Body of pancreas (tissue), 4 donors: ENCODE measurements at regions not wholly inside any gene's neighbourhood (a gene's known extent, or its start where the extent isn't known, plus 50 kb on each side); places are given as distances from the start of the nearest gene placed in this dataset.

Source experiments
- ATAC-seq: fragments of 150-250 bp; one replicate; pipeline ENCODE4 v1.9.1; 2016
- DNase-seq, 4 donors: peaks; one replicate each; pipeline ENCODE4 v3.0.0-alpha.2; 2019
- H3K27ac ChIP-seq, 4 donors: fragments of 200-600 bp; sonication (generic); 1 replicate in 3 of 4; 2 replicates in 1 of 4; pipeline versions ENCODE4 v1.5.1 to v1.6.1; 2016 to 2019; ENCODE audit warnings: mild to moderate bottlenecking in 1 of 4, mixed read lengths in 1 of 4, moderate library complexity in 1 of 4
- H3K27me3 ChIP-seq, 2 donors: fragments of 200-600 bp; sonication (generic); one replicate each; pipeline ENCODE4 v1.6.0; 2016; ENCODE audit warnings: mild to moderate bottlenecking in 1 of 2
- H3K36me3 ChIP-seq, 2 donors: fragments of 200-600 bp; sonication (generic); replicated peaks in 1 of 2; 2 replicates each; pipeline ENCODE4 v1.5.1; 2016; ENCODE audit warnings: low read depth in 2 of 2; ENCODE audit not compliant: insufficient read depth in 1 of 2
- H3K4me1 ChIP-seq: fragments of 200-600 bp; sonication (generic); one replicate; pipeline ENCODE4 v1.6.0; 2016
- H3K4me3 ChIP-seq, 2 donors: fragments of 200-600 bp; sonication (generic); 1 replicate in 1 of 2; 2 replicates in 1 of 2; pipeline ENCODE4 v1.5.1; 2016 to 2019
- H3K9me3 ChIP-seq, 3 donors: fragments of 200-600 bp; sonication (generic); 1 replicate in 2 of 3; 2 replicates in 1 of 3; pipeline ENCODE4 v1.5.1; 2016
- CTCF ChIP-seq, 7 experiments: fragments of 450-650 bp in 4 of 7; fragments of 200-600 bp in 3 of 7; sonication (generic) in 3 of 7; IDR thresholded peaks; one replicate each; pipeline ENCODE4 v1.5.1; 2016 to 2019; ENCODE audit warnings: antibody characterized with exemption in 7 of 7
- POLR2A ChIP-seq, 3 donors: fragments of 450-650 bp; IDR thresholded peaks; one replicate each; pipeline ENCODE4 v1.6.1; 2016; ENCODE audit warnings: antibody characterized with exemption in 3 of 3, mild to moderate bottlenecking in 2 of 3
- WGBS, 2 donors: methylation state at CpG; one replicate each; pipeline ENCODE4 v1.1.5; 2017; 5-methylcytosine and 5-hydroxymethylcytosine counted together
- intact Hi-C: fragments of 100-400 bp; cut with DNase I; formaldehyde crosslinking; loops from one replicate; pipeline ENCODE4 v1.15.1; 2023

DNA sequence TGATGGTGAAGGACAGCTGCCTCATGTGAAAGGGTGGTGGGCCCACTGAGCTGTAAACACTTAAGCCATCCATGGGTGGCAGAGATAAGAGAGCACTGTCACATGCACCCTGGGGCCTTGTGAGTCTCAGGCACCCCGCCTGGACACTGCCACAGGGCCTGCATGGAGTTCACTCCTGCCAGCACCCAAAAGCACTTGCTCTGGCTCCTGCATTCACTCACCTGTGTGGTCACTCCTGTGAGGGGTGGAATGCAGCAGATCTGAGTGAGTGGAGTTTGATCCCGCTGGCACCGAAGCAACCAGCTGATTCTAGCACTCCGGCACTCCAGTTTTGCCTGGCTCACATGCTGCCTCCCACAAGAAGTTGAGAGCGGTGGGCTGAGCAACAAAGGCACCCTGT is 1142.1 kb upstream of the PRMT6 start:
- intact Hi-C loops = no loop called here
- no peak overlapping the region for H3K27ac ChIP-seq
- TF ChIP-seq POLR2A (IDR thresholded peaks at IDR 0.05) = no peak
- H3K4me1 ChIP-seq = no peaks in the 10 kb centered on the region
- no peaks in the 10 kb centered on the region for H3K9me3 ChIP-seq
- H3K36me3 ChIP-seq = no peaks in the 10 kb centered on the region
- 64 to 71% methylated on average over 4 to 5 of the region's 5 CpGs for WGBS, 2 donors
- H3K4me3 ChIP-seq = no peak overlapping the region
- H3K27me3 ChIP-seq = no peaks in the 10 kb centered on the region
- ATAC-seq (peak; percentile 40), DNase-seq (peak; percentile 7 to 16 (median 11))

DNA sequence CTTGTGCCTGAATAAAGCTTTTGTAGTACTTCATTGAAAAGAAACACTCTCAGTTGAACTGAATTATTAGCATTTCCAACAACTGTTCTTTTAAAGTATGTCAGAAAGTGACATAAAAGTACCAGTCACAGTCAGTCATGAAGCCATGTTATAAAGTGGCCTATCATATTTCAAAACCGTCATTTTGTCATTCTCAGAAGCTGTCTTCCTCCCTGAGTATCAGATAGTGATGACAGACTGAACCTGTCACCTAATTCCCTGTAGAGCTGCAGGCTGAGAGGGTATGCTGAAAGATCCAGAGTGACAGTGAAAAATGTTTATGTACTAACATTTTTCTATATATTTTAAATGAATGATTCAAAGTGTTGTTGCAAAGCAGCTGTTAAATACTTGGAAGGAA is 1121.7 kb upstream of the PRMT6 start:
- TF ChIP-seq POLR2A (IDR thresholded peaks at IDR 0.05) (no peak), CTCF (IDR thresholded peaks at IDR 0.05) (no peak)
- no peak overlapping the region for H3K4me3 ChIP-seq

GRCh38 chr1:105964879-105965278 is 1091.6 kb upstream of the PRMT6 start:
- no peaks in the 10 kb centered on the region for H3K36me3 ChIP-seq
- DNase-seq (no peak), ATAC-seq (no peak)
- intact Hi-C loops = no loop called here
- H3K4me3 ChIP-seq = no peak overlapping the region
- H3K4me1 ChIP-seq = no peaks in the 10 kb centered on the region
- H3K9me3 ChIP-seq = no peaks in the 10 kb centered on the region
- no peak overlapping the region for H3K27ac ChIP-seq
- 55 to 63% methylated on average over 4 of the region's 4 CpGs for WGBS, 2 donors
- TF ChIP-seq POLR2A (IDR thresholded peaks at IDR 0.05) (no peak), CTCF (IDR thresholded peaks at IDR 0.05) (no peak)
- no peaks in the 10 kb centered on the region for H3K27me3 ChIP-seq

More for the DNA sequence above, 1121.7 kb upstream of the PRMT6 start:
- no peak overlapping the region for H3K27ac ChIP-seq
- WGBS, 2 donors = 32 to 39% methylated on average over 1 of the region's 1 CpG
- H3K9me3 ChIP-seq = no peaks in the 10 kb centered on the region
- no peaks in the 10 kb centered on the region for H3K4me1 ChIP-seq
- ATAC-seq (no peak), DNase-seq (no peak)
- H3K36me3 ChIP-seq = no peaks in the 10 kb centered on the region
- intact Hi-C loops = no loop called here
- no peaks in the 10 kb centered on the region for H3K27me3 ChIP-seq

DNA sequence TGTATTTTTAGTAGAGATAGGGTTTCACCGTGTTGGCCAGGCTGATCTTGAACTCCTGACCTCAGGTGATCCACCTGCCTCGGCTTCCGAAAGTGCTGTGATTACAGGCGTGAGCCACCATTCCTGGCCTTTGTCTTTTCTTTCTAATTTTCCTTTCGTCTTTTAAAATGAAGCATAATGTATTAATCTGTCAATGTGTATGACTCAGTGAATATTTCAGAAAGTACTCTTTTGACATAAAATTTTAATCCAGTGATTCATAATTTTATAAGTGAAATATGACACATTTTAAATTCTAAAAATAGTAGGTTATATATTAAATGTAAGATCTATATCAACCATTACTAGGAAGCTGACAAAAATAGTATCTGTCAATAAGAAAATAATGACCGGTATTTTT is 1059.0 kb upstream of the PRMT6 start:
- no peaks in the 10 kb centered on the region for H3K36me3 ChIP-seq
- 62 to 72% methylated on average over 6 of the region's 6 CpGs for WGBS, 2 donors
- intact Hi-C loops = no loop called here

GRCh38 chr1:106022312-106022902 is 1034.1 kb upstream of the PRMT6 start:
- H3K9me3 ChIP-seq = no peaks in the 10 kb centered on the region
- no peak overlapping the region for H3K4me3 ChIP-seq
- H3K36me3 ChIP-seq = no peaks in the 10 kb centered on the region
- ATAC-seq (no peak), DNase-seq (no peak)
- intact Hi-C loops = no loop called here
- H3K27me3 ChIP-seq = no peaks in the 10 kb centered on the region
- 10 to 14% methylated on average over 2 of the region's 2 CpGs for WGBS, 2 donors
- TF ChIP-seq POLR2A (IDR thresholded peaks at IDR 0.05) (no peak), CTCF (IDR thresholded peaks at IDR 0.05) (peak in 4 of 7 experiments; percentile 12 to 34 (median 24))
- H3K27ac ChIP-seq = no peak overlapping the region
- no peaks in the 10 kb centered on the region for H3K4me1 ChIP-seq

More for the DNA sequence above, 1059.0 kb upstream of the PRMT6 start:
- ATAC-seq = no peak
- H3K9me3 ChIP-seq = no peaks in the 10 kb centered on the region
- H3K27me3 ChIP-seq = no peaks in the 10 kb centered on the region
- no peak for DNase-seq
- TF ChIP-seq POLR2A (IDR thresholded peaks at IDR 0.05) (no peak), CTCF (IDR thresholded peaks at IDR 0.05) (no peak)
- no peak overlapping the region for H3K27ac ChIP-seq
- no peaks in the 10 kb centered on the region for H3K4me1 ChIP-seq
- H3K4me3 ChIP-seq = no peak overlapping the region
